HG03060 (cell line): ENCODE measurements at regions not wholly inside any gene's neighbourhood (a gene's known extent, or its start where the extent isn't known, plus 50 kb on each side); places are given as distances from the start of the nearest gene placed in this dataset.

Experiments used
- ATAC-seq: cut with Tn5 transposase; IDR thresholded peaks from one replicate; pipeline ENCODE4 v1.9.1; 2021; ENCODE audit warnings: low read depth, moderate number of reproducible peaks; ENCODE audit not compliant: unreplicated experiment

DNA sequence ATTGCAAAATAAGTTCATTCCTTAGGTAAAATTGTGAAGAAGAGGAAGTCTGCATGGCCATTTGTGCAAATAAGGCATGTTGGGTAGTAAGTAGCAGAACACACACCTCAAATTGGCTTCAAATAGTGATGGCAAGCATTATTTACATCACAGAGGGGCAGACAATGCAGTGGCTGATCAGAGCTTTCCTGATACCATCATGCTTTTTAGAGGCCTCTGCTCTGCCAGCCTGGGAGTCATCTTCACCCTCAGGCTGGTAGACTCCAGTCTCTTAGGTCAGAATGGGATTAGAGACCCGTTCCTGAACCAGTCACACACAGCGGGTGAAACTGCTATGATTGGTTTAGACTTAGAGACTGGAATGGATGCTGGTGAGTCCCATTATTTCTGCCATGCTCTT, 396.0 kb upstream of the MCTP2 start:
- no peak for ATAC-seq

- ATAC-seq = no peak
Measured at GRCh38 chr15:93831641-93832040, 399.7 kb upstream of the MCTP2 start.

DNA sequence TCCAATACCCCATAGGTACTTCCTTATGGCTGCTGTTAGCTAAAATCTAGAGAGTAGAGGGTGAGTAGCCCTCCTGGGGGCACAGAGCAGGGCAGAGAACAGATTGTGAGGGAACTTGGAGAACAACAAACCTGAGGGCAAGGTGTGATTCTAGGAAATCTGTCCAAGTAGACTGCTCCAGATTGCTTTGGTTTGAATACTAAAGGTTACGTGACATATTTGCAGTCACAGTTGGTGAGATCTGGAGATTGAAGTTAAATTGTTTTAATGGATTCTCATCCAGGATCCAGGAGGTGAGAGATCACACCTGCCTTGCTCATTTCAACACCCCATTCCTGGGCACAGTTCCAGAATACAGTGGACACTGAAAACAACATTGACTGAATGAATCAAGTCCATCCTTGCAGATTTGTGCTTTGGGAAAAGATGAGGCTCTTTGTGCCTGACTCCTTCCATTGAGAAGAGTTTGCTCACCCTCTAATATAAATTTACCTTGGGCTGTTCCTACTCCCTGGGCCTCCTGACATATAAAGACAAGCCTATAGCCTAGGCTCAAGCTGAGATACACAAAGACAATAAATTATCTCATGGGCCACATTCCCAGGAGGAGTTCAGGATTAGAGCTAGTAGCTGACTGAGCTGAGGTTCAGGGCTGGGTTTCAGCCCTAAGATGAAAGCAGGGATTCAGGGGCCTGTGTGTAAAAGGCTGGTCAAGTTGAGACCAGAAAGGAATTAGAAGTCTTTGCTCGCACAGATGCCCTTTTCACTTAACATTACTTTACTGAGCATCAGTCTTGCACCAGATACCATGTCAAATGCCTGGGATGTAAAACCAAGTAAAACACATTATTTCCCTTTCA, 400.9 kb upstream of the MCTP2 start:
- ATAC-seq = no peak

DNA sequence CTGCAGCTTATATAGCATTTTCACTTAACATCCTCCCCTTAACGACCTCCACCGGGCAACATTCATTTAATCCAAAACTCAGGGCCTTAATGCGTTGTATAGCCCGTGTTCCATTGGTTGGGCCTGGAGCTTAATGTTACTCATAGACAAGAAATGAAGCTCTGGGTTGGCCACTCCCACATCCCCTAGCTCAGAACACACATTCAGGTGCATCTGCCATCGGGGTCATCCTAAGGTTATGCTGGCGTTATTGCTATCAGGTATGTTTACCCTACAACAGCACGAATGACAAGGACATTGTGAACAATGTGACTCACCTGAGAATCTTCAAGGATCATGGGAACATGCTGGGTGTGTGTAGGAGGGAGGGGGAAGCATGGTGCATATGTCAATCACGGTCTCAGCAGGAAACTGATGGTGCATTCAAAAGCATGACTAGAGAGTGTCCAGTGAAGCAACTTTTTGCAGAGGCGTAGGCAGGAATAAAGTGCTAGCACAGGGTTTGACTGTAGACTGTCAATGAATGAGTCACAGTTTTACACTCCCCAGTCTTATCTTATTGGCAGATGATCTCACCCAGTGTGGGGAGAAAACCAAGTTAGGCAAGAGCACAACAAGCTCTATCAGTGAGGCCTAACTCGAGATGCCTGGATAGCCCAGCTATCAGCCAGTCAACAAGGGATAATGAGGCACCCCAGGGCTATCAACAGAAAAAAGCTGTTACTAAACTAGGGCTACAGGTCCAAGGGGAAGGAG, 402.1 kb upstream of the MCTP2 start:
- no peak for ATAC-seq

DNA sequence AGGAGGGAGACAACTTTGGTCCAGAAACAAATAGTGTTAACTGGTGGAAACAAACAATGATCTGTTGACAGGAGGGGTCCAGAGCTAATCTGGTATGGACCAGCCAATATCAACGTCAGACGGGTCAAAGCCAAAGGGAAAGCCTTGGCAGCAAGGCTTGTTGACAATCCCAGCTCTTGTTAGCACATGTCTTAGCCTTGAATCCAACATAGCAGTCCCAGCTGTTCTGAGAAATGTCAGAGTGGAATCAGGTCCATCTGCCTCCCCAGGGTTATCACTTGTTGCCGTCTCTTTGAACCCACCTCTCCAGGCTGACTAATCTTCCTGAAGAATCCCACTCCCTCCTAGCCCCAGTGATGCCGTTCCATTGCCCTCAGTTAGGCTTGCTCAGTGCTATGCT, 404.6 kb upstream of the MCTP2 start:
- ATAC-seq = no peak

DNA sequence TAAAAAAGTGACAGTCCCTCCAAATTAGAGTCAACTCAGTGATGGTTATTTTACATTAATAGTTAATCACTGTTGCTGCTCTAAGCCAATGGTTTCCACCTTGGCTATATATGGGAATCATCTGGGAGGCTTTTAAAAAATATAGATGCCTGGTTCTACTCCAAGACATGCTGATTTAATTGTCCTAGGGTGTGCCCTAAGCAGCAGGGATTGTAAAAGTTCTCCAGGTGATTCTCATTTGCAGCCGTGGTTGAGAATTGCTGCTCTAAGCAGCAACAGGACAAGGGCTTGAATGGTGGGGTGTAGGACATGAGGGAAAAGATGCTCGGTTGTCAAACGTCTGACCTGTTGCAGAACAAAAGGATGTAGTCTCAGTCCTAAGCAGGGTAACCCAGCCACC, 405.1 kb upstream of the MCTP2 start:
- ATAC-seq = no peak

GRCh38 chr15:93825682-93826081, 405.7 kb upstream of the MCTP2 start:
- ATAC-seq = no peak

DNA sequence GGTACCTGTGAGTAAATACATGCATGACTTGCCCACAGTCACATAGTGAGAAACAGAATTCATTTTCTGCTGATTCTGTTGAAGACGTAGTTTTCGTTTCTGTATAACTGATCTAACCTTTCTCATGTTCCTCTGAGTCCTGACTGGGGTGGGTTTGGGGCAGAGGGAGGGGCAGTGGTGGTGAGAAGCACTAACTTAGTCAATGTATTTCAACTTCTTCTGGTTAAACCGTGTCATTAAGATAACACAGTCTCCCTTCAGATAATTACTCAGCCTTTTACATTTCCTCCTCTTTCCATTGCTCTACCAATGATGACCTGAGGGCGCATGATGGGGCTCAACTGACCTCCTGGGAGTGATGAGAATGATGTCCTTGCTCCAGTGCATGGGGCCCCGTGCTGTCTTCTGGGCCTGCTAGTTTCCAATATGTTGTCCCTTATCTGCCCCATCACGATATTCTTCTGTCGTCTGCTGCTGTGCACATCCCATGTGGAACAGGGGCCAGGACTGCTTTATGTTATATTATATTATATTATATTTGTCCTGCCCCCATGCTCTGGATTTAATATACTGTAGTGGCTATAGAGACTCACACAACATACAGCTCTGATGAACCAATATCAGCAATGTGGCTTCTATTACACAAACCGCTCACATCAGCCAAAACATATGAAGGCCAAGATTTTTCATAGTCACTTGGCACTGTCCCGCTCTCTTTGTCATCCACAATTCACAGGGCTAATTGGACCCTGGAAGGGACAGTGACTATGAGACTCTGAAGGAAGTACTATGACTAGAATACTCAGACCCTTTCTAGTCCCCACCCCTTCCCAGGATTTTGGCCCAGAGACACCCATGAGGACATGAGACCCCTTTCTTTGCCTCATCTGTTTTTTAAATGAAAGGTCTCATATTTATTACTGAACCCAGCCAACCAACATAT, 407.1 kb upstream of the MCTP2 start:
- ATAC-seq = no peak

- no peak for ATAC-seq
Measured at GRCh38 chr15:93820566-93820965, 410.8 kb upstream of the MCTP2 start.

DNA sequence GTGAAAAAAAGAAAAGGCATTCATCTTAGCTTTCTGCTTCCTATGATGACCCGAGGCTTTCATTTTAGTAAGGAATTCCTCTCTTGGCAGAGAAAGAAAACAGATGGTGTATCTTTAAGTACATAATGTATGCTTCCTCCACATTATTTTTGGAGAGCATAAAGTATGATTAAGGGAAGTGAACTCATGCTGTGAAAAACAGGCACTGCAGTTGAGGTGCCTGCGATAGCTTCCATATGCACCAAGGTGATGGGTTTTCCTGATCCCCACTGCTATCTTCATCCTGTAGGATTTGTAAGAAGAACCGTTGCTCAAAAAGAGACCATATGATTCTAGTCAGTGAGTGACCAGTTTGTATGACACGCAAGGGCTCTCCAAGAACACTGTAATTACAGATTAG, 411.5 kb upstream of the MCTP2 start:
- no peak for ATAC-seq

GRCh38 chr15:93816815-93817214, 414.5 kb upstream of the MCTP2 start:
- ATAC-seq = no peak

DNA sequence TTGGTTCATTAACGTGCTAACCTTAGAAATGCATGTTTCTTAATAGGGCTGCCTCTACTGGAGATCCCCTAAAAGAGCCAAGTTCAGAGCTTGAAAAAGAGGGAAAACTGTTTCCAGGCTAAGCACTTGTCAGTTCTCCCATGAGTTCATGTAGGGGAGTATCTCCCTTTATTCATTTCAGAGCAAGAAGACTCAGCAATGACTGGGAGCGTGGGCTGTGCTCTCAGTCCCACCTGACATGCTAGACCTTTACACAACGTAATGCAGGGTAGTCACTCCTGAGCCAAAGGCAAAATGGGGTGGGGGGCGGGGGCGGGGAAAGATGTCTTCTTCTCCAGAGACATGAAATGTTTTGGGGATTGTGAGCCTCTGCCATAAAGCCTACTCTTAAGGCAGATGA, 420.1 kb upstream of the MCTP2 start:
- ATAC-seq = no peak

- ATAC-seq = no peak
Measured at GRCh38 chr15:93809516-93809915, 421.8 kb upstream of the MCTP2 start.

GRCh38 chr15:93803421-93804152, 427.8 kb upstream of the MCTP2 start:
- ATAC-seq = no peak

- no peak for ATAC-seq
Measured at GRCh38 chr15:93801206-93801605, 430.2 kb upstream of the MCTP2 start.

- ATAC-seq = no peak
Measured at GRCh38 chr15:93800805-93801204, 430.6 kb upstream of the MCTP2 start.

DNA sequence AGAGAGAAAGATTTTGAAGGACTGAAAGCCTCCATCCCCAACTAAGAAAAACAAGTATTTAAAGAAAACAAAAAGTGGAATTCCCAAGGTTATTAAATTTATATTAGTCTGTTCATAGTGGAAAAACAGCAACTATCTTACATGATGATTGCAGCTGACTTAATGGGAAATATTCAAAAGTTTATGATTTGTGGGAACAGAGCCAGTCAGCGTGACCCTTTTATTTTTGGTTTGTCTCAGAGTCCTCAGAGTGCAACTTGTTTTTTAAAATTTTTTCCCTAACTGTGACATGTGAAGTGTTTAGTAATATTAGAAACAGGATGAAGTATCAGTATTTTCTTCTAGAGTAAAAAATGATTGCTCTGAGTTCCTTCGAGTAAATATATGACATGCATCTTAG, 441.9 kb upstream of the MCTP2 start:
- ATAC-seq = no peak

GRCh38 chr15:93780073-93780472, 451.3 kb upstream of the MCTP2 start:
- no peak for ATAC-seq

- no peak for ATAC-seq
Measured at GRCh38 chr15:93779341-93779740, 452.0 kb upstream of the MCTP2 start.
